Gastrocnemius medialis (tissue), 4 donors: ENCODE measurements at regions not wholly inside any gene's neighbourhood (a gene's known extent, or its start where the extent isn't known, plus 50 kb on each side); places are given as distances from the start of the nearest gene placed in this dataset.

ENCODE experiments used
- POLR2A ChIP-seq, 2 donors: fragments of 450-650 bp; IDR thresholded peaks; one replicate each; pipeline ENCODE4 v1.6.1; 2017; ENCODE audit warnings: antibody characterized with exemption in 2 of 2, mild to moderate bottlenecking in 2 of 2, moderate library complexity in 2 of 2
- TF ChIP-seq, protein P1 (sequence below), 5 experiments: fragments of 450-650 bp in 3 of 5; fragments of 200-600 bp in 2 of 5; sonication (generic) in 2 of 5; IDR thresholded peaks in 4 of 5; conservative IDR thresholded peaks in 1 of 5; 1 replicate in 4 of 5; 2 replicates in 1 of 5; pipeline ENCODE4 v1.5.1; 2016 to 2019; ENCODE audit warnings: antibody characterized with exemption in 5 of 5, mild to moderate bottlenecking in 3 of 5, moderate library complexity in 3 of 5

DNA sequence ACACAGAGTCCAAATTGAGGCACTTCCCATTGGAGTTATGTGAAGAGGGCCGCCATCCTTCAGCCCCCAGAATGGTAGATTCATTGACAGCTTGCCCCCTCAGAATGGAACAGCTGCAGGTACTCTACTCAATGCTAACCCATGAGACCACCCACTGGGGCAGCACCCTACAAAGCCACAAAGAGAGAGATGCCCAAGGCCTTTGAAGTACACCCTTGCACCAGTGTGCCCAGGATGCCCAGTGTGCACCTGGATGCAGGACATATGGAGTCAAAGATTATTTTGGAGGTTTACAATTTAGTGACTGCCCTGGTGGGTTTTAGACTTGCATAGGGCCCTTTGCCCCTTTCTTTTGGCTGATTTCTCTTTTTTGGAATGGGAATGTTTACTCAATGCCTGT is 933.9 kb downstream of the SLC16A7 start:
- TF ChIP-seq, protein P1, sequence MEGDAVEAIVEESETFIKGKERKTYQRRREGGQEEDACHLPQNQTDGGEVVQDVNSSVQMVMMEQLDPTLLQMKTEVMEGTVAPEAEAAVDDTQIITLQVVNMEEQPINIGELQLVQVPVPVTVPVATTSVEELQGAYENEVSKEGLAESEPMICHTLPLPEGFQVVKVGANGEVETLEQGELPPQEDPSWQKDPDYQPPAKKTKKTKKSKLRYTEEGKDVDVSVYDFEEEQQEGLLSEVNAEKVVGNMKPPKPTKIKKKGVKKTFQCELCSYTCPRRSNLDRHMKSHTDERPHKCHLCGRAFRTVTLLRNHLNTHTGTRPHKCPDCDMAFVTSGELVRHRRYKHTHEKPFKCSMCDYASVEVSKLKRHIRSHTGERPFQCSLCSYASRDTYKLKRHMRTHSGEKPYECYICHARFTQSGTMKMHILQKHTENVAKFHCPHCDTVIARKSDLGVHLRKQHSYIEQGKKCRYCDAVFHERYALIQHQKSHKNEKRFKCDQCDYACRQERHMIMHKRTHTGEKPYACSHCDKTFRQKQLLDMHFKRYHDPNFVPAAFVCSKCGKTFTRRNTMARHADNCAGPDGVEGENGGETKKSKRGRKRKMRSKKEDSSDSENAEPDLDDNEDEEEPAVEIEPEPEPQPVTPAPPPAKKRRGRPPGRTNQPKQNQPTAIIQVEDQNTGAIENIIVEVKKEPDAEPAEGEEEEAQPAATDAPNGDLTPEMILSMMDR (IDR thresholded peaks at IDR 0.05 in 4 of 5, conservative IDR thresholded peaks at IDR 0.05 in 1 of 5) = no peak
- TF ChIP-seq POLR2A (IDR thresholded peaks at IDR 0.05) = no peak
